ENCODE measurements at regions not wholly inside any gene's neighbourhood (a gene's known extent, or its start where the extent isn't known, plus 50 kb on each side); places are given as distances from the start of the nearest gene placed in this dataset.

DNA sequence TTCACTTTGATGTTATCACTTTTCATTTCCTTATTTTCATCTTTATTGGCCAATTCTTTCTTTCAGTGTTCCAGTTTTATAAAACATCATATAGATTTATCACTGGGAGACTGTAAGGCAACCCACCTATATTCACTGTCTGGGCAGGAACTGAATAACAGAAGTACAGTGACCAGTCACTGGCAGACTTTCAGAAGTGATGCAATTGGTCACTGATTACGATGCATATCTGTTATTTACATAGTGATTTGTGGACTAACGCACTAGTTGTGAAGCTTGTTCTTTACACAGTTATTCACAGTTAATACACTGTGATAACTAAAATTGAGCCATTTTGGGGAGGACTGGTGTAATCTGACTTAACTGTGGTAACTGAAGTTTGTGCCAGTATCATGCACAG, 190.2 kb upstream of the DPH6 start:
- no peak for DNase-seq

DNA sequence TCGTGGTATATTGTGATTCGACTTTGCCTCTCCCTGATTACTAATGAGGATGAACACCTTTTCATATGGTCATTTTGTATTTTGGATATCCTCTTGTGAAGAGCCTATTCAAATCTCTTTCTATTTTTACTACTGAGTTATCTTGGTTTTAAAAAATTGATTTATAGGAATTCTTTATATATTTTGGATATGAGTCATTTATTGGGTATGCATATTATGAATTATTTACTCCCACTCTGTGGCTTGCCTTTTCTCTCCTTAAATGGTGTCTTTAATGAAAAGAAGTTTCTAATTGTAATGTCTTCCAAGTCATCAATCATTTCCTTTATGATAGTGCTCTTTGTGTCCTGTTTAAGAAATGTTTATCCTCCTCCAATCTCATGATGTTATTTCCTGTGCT, 191.5 kb upstream of the DPH6 start:
- no peak for DNase-seq

DNA sequence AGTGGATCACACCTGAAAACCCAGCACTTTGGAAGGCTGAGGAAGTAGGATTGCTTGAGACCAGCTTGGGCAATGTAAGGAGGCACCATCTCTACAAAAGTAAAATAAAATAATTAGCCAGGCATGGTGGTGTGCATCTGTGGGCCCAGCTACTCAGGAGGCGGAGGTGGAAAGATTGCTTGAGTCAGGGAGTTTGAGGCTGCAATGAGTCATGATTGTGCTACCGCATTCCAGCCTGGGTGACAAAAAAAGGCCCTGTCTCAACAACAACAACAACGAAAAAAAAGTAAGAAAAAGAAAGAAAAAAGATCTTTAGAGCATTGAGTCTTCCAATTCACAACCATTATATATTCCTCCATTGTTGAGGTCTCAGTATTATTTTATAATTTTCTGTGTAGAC, 192.4 kb upstream of the DPH6 start:
- DNase-seq, result no peak

DNA sequence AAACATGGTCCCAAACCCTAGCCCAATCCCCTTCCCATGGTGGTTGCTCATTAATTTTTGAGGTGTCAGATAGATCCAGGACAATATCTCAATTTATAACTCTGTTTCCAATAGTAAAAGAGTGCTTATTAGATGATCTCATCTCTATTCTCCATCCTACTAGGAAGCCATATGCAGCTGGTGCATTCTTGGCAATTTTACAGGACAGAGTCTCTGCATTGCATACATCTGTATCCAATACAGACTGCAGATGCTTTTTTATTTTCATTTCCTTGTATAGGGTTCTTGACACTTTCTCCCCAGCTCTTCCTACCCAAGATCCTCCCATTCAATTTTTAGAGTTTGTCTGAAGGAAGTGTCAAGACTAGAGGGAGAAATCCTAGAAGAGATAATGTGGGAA, 194.8 kb upstream of the DPH6 start:
- DNase-seq, result no peak

DNA sequence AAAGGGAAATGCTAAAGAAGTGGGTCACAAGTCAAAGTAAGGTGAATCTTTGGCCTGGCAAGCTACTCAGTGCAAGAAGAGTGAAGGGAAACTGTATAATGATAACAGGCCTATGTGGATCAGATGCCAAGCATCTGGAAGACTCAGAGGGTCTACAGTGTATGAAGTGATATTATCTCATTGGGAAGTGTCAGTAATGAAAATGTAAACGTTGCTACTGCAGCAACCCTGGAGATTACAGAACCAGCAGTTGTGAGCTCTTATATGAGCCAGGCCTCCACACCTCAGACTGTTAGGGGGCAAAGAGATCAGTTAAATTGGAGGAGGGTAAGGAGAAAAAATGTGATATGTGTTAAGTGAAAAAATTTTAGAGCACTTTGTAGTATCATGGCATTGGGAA, 195.4 kb upstream of the DPH6 start:
- DNase-seq, result no peak

DNA sequence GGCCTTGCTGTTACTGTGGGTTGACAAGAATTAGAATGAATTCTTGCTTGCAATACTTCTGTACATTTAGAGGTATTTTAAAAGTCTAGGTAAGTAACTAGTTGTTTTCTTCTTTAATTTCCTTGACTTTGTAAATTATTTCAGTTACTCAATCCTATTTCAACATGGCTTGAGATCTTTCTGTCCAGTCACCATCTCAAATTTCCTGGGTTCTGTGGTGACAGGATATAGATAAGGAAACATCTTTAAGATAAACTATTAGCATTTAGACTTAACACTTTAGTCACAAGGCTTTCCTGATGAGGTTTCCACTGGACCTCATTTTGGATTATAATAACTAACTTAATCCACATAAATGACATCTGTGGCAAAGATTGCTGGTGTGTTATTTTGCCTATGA, 195.9 kb upstream of the DPH6 start:
- no peak for DNase-seq

DNA sequence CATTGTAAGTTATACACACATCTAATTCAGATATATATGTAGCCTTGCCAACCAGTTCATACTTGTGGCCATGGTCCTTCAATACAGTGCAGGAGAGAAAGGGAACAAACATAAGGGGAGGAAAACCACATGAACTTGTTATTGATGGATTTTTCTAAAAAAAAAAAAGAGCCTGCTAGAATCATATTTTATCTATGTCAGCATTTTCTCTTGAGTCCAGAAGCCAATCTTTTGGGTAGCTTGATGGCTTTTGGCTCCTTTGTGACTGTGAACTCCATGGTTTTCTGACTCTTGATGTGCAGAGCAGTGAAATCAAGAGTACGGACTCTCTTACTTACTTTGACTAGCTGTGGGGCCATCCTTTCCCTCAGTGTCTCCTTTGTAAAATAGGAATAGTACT, 197.4 kb upstream of the DPH6 start:
- DNase-seq, result no peak

DNA sequence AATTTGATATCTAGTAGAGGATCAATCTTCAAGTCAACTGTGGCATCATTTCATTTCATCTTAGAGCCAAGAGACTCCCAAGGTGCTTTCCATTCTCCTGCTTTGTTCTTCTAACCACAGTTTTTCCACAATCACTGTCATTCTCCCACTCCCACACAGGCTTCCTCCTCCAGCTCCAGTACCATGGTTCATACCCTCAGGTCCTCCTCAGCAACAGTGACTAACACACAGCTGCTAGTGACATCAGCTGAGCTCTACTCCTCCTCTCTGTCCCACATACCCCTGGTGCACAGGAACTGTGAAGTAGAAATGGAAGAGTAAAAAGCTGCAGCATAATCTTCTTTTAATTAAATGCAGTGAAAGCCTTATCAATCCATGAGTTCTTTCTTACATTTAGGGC, 200.2 kb upstream of the DPH6 start:
- no peak for DNase-seq

DNA sequence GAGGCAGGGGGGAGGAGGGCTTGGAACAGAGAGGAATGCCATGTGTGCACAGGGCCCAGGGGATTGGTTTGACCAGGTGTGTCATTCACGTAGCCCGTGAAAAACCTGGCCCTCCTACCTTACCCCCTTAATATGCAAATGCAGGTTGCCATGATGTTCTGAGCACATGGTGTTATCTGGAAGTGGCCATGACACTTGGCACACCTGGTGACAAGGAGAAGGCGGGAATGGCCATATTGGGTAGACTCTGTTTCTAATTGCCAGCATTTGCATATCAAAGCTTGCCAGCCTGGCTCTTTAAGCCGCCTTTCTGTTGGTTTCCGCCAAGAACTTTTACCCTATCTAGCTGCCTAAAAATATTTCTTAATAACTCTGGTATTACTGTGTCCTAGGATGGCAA, 202.1 kb upstream of the DPH6 start:
- no peak for DNase-seq

DNA sequence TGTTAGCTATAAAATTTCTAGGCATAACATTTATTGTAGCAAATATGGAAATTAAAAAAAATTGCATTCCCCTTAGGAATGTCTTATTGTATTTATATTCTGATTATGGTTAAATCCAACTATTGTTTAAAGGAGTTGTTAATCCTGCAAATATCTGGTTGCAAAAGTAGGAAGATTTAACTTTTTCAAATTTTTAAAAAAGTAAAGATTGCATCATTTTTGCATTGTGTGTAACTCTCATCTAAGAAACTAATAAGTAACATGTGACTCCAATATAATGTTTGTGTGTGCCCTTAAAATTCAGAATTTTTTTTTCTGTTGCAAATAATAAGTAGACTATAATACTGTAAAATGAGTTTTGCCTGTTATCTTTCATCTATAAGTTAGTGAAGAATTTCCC, 204.1 kb upstream of the DPH6 start:
- DNase-seq, result no peak

DNA sequence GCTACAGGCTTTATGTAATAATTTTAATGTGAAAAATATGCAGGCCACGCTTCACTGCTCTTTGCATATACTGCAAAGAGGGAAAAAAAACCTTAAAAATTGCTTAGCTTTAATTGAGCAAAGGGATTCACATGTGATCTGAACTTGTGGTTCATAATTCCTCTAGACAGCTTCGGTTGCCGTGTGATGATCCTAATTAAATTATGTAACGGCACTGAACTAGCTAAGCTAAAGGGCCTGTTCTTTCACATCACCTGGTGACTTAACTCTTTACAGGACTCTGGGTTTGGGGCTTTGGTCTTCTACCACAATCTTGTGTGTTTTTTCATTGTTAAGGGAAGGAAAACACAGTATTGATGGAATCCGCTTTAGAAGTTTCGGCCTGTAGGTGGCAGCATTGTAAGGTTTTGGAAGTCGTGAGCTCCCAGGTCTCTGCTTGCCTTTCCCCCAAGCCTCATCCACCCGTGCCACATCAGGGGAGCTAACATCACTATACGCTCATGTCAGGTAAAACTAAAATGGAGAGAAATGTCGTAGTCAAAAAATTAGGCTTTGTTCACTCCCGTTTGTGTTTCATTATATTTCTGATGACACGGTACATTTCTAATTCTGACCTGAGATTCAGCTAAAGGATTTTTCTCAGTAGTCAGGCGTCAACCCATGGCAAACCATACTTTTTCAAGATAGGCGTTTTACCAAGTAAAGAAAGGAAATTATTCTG, 205.6 kb upstream of the DPH6 start:
- peak; percentile 30 for DNase-seq

DNA sequence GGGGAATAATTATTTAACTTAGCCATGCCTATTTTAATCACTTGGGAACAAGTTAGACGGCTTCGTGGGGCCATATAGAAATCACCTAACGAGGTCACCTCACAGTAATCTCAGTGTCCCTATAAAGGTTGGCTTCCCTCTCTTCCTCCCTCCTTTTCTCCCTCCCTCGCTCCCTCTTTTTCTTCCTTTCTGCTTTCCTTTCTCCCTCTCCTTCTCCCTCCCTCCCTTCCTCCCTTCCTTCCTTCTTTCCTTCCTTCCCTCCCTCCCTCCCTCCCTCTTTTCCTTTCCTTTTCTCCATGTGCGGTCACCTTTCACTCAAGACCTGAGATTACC, 206.1 kb upstream of the DPH6 start:
- DNase-seq, result no peak

DNA sequence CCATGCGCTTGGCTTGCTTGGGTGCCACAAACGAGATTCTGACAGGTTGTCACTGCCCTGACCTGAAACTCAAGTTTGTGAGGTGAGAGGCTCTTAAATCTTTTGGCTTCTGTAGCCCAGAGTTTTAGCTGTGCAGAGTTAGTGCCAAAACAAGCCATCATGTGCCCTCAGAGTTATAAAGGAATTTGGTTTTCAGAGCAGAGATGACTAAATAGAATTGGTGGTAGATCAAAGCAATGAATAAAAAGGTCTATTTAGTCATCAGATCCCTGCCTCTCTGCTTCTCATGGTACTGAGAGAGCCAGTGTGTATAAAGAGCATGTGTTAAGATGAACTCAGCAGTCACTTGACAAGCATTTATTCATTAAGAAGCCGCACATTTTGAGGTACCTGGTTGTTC, 207.5 kb upstream of the DPH6 start:
- DNase-seq, result no peak

DNA sequence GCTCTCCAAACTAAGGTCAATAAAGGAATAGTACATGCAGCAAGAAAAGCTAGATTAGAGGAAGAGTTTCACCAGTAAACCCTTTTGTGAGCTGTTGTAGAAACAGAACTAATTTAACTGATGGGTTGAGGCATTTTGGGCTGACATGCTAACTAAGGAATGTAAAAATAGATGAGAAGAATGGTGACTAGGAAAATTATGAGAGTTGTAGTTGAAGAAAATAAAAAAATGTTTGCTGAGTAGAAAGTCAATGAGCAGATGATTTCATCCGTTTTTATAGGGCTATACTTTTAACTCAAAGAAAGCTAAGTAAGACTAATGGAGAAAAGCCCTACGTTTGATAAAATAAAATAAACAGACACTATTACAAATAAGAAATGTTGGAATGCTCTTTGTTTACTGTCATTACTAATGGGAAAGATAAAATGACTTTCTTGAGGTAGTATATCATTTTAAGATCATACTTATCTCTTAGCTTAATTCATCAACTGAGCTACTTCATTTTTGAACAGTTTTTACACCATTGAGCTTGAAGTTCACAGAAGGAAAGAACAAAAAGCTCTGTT, 209.4 kb upstream of the DPH6 start:
- DNase-seq, result no peak

DNA sequence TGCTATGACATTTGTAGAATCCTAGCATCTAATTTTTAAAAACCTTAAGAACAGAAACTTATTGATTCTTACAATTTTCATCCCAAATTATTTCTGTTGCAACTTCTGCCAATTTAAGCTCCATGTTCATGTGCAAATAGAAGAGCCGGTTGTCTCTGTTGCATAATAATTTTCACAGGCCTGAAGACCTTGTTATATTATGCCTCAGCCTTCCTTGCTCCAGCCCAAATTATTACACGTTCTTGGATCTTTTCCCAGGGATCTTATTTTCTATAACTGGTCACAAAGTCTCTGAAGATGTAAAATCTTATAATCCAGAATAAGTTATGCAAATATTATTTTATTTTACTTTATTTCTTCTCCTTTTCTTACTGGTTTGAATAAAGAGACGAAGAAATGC, 210.7 kb upstream of the DPH6 start:
- no peak for DNase-seq

DNA sequence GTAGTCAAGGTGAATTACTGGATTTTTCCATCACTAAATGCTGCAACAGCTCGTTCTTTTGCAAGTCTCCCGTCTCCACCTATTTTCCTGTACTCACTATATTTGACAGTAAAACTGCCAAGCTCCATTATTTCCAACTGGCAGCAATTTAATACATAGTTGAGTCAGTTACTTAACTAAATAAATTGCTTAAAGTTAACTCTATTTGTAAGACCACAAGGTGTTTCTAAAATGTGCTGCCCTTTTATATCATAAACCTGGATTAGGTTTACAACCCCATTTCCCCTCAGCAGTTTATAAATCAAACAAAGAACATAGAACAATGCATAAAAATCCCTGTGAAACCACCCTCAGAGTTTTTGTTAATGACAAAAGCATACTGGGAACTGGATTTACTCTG, 211.4 kb upstream of the DPH6 start:
- DNase-seq, result no peak

DNA sequence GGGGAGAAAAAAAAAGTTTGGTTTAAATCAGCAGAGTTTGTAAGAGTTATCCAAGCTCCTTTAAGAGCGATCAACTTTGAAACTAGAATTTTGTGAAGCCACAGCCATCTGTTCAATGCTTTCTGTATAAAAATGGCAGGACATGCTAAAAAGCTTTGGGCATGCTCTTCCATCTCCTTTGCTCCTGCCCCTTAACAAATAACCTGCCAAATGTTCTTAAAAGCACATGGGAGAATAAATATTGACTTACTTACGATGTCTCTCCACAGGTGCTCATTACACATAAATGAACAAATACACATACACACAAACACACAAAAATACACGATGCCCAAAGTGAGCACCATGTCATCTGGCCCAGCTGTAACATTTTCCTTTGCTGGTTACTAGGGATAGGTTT, 211.8 kb upstream of the DPH6 start:
- no peak for DNase-seq

DNA sequence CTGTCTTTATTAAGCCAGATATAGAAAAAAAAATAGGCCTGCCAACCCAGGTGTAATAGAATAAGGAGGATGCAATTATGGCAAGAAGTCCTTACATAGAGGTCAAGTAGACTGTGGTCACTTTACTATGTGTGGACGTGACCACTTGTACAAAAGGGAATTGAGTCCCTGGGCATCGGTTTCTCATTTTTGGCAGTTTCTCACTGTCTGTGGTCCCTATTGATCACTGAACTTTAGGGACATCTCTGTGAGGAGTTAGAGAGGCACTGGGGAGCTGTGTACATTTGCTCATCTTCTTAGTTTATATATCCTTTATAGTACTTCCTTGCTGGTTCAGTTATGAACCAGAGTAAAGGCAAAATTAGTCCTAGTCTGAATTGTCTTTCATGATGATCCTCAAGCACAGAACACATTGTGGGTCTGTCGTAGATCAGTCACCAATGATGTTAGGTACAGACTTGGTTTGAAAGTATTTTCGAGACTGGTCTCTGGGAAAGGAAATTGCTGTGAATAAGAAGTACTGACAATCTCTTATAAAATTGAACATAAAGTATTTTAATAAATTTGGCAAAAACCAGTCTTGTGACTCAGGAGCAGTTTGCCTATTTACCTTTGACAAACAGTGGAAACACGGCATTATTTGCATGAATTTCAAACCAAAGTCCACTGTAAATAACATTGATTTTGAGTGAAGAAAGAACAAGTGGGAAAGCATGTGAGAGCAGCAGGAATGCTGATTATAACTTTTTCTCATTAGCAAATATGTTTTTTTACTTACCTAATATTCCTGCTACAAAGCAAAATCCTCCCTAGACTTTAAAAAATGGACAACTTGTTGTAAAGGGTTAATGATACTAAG, 218.9 kb upstream of the DPH6 start:
- DNase-seq, result no peak

DNA sequence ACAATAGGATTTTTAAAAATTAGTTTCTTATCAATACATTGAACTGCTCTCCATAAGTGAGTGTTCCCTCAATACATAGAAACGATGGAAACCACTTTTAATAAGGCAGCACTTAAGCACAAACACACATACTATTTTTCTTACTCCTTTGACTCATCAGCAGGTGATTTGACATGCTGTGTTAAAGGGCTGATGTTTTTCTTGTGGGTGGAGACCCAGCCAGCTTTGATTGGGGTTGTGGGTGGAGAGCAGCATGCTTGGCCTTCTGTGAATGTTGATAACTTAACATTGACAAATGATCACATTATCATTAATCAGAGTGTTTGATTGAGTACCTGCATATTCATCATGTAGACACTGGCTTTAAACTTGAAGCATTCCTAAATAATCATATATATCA, 223.0 kb upstream of the DPH6 start:
- DNase-seq, result no peak

DNA sequence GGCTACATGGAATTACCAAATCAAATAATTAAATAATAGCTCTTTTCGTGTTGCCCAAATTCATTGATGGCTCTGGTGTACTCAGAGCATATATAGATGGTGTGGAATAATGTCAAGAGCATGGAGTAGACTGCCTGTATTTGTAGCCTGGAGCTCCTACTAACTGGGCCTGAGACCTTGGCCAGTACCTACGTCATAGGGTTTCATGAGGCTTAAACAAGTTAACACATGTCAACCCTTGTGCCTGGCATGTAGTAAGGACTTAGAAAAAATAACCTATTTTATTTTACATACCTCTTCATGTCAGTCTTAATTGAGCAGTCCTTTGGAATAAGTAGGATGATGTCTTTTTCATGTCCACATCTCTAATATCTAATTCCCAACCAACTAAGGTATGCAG, 223.7 kb upstream of the DPH6 start:
- no peak for DNase-seq

DNA sequence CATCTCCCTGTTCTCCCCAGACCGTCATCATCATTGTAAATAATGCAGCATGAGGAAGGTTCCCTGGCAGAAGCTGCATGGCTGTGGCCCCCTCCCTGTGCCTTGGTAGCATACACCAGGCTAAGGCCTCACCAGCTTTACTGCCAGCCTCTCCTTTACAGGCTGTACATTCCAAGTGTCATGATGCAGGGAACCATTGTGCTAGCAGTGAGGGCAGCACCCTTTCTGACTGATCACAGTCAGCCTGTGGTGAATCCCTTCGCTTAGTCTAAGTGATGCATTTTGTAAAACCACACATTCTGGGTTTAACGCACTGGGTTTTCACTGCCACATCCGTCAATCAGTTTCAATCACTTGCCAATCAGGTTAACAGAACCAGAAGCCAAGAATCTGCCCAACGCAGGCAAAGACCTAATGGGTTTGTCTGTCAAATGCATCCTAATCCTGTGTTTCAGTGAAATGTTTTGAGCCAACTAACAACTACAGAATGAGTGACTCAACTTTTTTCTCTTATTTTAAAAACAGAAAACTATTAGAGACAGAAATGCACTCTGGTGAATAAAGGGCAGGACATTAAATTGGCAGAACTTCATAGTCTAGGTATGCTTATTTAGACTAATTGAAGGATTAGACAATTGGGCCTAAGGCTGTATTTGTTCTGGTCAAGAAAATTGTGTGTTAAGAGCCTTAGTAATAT, 225.9 kb upstream of the DPH6 start:
- DNase-seq, result no peak

DNA sequence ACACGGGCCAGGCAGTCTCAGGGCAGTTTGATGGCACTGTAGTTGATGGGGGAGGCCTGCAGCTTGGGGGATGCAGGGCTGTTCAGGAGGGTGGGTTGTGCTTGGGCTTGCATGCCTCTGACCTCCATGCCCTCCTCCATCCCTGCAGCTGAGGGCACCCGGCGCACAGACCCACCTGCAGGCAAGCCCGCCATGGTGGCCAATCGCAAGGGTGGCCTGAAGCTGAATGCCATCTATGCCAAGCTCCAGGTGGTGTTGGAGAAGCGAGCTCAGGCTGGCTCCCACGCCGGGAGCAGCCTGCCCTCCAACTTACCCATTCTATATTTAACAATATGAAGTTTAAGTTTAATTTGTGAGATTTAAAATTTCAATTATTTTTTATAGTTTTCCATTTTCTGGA, 228.7 kb upstream of the DPH6 start:
- no peak for DNase-seq

DNA sequence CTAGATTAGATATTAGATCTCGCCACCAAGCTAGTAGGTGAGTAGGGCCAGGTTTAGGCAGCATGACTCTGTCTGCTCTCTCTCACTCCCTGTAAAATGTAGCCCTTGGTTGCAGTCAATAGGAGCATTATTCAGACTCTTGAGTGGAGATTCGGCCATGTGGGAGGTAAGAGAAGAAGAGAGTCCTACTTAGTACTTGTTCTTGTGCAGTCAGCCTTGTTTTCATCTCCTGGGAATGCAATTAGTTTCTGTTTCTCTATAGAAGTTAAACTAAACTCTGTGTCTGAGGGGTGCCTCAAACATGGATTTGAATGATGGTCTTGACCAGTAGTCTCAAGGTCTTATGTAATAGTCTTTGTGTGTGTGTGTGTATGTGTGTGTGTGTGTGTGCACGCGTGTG, 229.5 kb upstream of the DPH6 start:
- no peak for DNase-seq

DNA sequence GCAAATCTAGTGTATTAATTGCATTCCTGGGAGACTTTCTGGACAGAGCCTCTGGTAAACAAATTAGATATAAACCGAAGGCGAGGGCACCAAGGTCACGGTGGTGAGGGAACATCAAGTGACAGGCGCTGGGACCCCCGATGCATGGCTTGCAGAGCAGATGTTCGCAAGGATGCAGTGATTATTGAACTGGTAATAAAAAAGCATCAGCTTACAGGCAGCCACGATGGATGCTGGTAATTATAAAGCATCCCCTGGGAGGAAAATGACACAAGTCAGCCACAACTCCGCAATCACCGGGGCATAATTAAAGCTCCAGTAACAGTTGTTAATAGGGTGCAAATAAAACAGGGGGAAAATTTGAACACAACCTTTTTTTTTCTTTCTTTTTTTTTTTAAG, 231.1 kb upstream of the DPH6 start:
- no peak for DNase-seq
